ENCODE measurements at regions not wholly inside any gene's neighbourhood (a gene's known extent, or its start where the extent isn't known, plus 50 kb on each side); places are given as distances from the start of the nearest gene placed in this dataset.

DNA sequence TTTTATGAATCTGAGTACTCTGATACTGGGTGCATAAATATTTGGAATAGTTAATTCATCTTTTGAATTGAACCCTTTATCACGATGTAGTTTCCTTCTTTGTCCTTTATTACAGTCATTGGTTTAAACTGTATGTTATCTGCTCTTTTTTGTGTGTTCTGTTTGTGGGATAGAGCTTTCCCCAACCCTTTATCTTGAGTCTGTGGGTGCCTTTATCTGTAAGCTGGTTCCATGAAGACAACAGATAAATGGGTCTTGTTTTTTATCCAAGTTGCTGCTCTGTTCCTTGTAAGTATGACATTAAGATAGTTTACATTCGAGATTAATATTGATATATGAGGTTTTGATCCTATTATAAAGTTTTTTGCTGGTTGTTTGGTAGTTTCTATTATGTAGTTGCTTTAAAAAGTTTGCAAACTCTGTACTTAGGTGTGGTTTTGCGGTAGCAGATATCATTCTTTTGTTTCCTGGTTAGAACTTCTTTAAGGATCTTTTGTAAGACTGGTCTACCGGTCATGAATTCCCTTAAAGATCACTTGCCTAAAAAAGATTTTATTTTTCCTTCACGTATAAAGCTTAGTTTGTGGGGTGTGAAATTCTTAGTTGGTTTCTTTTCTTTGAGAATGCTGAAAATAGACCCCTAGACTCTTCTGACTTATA is 1451.3 kb upstream of the SLC39A10 start:
- no peak for TF ChIP-seq ZNF219 (CRISPR knock-in tag; IDR thresholded peaks at IDR 0.05; ENCODE audit: borderline replicate concordance)
- no peak for TF ChIP-seq MYBL2 (CRISPR knock-in tag; IDR thresholded peaks at IDR 0.05)
- TF ChIP-seq USF1 (CRISPR knock-in tag; IDR thresholded peaks at IDR 0.05), result no peak
- TF ChIP-seq, protein P1, sequence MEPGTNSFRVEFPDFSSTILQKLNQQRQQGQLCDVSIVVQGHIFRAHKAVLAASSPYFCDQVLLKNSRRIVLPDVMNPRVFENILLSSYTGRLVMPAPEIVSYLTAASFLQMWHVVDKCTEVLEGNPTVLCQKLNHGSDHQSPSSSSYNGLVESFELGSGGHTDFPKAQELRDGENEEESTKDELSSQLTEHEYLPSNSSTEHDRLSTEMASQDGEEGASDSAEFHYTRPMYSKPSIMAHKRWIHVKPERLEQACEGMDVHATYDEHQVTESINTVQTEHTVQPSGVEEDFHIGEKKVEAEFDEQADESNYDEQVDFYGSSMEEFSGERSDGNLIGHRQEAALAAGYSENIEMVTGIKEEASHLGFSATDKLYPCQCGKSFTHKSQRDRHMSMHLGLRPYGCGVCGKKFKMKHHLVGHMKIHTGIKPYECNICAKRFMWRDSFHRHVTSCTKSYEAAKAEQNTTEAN (CRISPR knock-in tag; IDR thresholded peaks at IDR 0.05), result no peak
- TF ChIP-seq CTCF (IDR thresholded peaks at IDR 0.05), result no peak
- no peak for TF ChIP-seq ZNF512 (CRISPR knock-in tag; IDR thresholded peaks at IDR 0.05; ENCODE audit: borderline replicate concordance)
- TF ChIP-seq, protein P2, sequence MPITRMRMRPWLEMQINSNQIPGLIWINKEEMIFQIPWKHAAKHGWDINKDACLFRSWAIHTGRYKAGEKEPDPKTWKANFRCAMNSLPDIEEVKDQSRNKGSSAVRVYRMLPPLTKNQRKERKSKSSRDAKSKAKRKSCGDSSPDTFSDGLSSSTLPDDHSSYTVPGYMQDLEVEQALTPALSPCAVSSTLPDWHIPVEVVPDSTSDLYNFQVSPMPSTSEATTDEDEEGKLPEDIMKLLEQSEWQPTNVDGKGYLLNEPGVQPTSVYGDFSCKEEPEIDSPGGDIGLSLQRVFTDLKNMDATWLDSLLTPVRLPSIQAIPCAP (CRISPR knock-in tag; IDR thresholded peaks at IDR 0.05), result no peak
- TF ChIP-seq CREB1 (CRISPR knock-in tag; IDR thresholded peaks at IDR 0.05), result no peak
- TF ChIP-seq FOXJ3 (CRISPR knock-in tag; IDR thresholded peaks at IDR 0.05; ENCODE audit: borderline replicate concordance), result no peak
- TF ChIP-seq, protein P3, sequence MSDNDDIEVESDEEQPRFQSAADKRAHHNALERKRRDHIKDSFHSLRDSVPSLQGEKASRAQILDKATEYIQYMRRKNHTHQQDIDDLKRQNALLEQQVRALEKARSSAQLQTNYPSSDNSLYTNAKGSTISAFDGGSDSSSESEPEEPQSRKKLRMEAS (CRISPR knock-in tag; IDR thresholded peaks at IDR 0.05), result no peak
- TF ChIP-seq, protein P4, sequence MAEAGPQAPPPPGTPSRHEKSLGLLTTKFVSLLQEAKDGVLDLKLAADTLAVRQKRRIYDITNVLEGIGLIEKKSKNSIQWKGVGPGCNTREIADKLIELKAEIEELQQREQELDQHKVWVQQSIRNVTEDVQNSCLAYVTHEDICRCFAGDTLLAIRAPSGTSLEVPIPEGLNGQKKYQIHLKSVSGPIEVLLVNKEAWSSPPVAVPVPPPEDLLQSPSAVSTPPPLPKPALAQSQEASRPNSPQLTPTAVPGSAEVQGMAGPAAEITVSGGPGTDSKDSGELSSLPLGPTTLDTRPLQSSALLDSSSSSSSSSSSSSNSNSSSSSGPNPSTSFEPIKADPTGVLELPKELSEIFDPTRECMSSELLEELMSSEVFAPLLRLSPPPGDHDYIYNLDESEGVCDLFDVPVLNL (CRISPR knock-in tag; IDR thresholded peaks at IDR 0.05; ENCODE audit: borderline replicate concordance, low read depth), result no peak

Measured in WTC11 (cell line).